ENCODE measurements at regions not wholly inside any gene's neighbourhood (a gene's known extent, or its start where the extent isn't known, plus 50 kb on each side); places are given as distances from the start of the nearest gene placed in this dataset.

- no peak for TF ChIP-seq ATF3 (IDR thresholded peaks at IDR 0.05)
- TF ChIP-seq ZBTB33 (IDR thresholded peaks at IDR 0.05; ENCODE audit: extremely low read depth, insufficient replicate concordance, low read length): no peak
- no peak for TF ChIP-seq POLR2AphosphoS5 (IDR thresholded peaks at IDR 0.05; ENCODE audit: low read depth, low read length)
- TF ChIP-seq, protein P1, sequence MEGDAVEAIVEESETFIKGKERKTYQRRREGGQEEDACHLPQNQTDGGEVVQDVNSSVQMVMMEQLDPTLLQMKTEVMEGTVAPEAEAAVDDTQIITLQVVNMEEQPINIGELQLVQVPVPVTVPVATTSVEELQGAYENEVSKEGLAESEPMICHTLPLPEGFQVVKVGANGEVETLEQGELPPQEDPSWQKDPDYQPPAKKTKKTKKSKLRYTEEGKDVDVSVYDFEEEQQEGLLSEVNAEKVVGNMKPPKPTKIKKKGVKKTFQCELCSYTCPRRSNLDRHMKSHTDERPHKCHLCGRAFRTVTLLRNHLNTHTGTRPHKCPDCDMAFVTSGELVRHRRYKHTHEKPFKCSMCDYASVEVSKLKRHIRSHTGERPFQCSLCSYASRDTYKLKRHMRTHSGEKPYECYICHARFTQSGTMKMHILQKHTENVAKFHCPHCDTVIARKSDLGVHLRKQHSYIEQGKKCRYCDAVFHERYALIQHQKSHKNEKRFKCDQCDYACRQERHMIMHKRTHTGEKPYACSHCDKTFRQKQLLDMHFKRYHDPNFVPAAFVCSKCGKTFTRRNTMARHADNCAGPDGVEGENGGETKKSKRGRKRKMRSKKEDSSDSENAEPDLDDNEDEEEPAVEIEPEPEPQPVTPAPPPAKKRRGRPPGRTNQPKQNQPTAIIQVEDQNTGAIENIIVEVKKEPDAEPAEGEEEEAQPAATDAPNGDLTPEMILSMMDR (IDR thresholded peaks at IDR 0.05 in 2 of 3, conservative IDR thresholded peaks at IDR 0.05 in 1 of 3; ENCODE audit: borderline replicate concordance in 1 of 3, insufficient read depth in 1 of 3, low read depth in 2 of 3, low read length in 2 of 3): no peak
- no peak for TF ChIP-seq POLR2A (IDR thresholded peaks at IDR 0.05; ENCODE audit: borderline replicate concordance, extremely low read depth, insufficient read depth, insufficient read length)
These were observed 180.9 kb downstream of the IRX2 start for GRCh38 chr5:2570586-2570985.

Measured in HCT116 (cell line).